Activated CD8-positive, alpha-beta memory T cell treated with anti-CD3 and anti-CD28 coated beads for 36 hours (primary cell): ENCODE measurements at regions not wholly inside any gene's neighbourhood (a gene's known extent, or its start where the extent isn't known, plus 50 kb on each side); places are given as distances from the start of the nearest gene placed in this dataset.
"Not testable (repeated sequence)": the region's sequence is repeated elsewhere in the genome, so short reads cannot be mapped to it uniquely, and the experiment has no call there.

Experiments
- CTCF ChIA-PET: fragments of 350-600 bp; sonication (Branson Sonifier 250); formaldehyde crosslinking; loops from one replicate; lab custom pipeline; 2021; ENCODE audit warnings: antibody characterized with exemption; lab: Charles Lee
- POLR2A ChIA-PET: fragments of 350-600 bp; sonication (Branson Sonifier 250); formaldehyde crosslinking; loops from one replicate; lab custom pipeline; 2021; ENCODE audit warnings: antibody characterized with exemption; lab: Charles Lee

DNA sequence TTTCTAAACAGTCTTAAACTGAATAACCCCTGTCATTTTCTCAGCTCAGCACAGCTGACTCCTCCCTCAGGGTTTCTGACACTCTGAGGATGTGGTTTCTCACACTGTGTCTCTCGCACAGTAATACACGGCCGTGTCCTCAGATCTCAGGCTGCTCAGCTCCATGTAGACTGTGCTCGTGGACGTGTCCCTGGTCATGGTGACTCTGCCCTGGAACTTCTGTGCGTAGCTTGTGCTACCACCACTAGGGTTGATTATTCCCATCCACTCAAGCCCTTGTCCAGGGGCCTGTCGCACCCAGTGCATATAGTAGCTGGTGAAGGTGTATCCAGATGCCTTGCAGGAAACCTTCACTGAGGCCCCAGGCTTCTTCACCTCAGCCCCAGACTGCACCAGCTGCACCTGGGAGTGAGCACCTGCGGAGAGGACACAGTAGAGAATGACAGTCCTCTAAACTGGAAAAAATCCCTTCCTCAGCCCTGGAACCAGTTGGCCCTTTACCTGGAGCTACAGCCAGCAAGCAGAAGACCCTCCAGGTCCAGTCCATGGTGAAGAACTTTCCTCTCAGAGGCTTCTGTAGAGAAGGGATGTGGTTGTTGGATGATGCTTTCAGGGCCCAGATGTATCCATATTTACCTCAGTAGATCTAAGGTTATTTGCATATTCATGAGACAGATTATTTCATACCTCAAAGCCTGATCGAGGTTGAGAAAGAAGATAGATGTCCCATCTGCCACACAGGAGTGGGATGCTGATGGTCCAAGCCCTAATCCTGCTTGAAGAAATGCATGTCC, 984.8 kb downstream of the TMEM121 start:
- POLR2A ChIA-PET = interaction anchor here (0.6 kb wide), 1 partner anchor 29 kb away, joined by 3 read pairs; no protein-coding TSS in a partner anchor
- CTCF ChIA-PET = interaction anchor here (0.8 to 2.6 kb wide), 5 partner anchors 21 to 94 kb away, joined by 3 to 11 read pairs (median 3); no protein-coding TSS in a partner anchor

DNA sequence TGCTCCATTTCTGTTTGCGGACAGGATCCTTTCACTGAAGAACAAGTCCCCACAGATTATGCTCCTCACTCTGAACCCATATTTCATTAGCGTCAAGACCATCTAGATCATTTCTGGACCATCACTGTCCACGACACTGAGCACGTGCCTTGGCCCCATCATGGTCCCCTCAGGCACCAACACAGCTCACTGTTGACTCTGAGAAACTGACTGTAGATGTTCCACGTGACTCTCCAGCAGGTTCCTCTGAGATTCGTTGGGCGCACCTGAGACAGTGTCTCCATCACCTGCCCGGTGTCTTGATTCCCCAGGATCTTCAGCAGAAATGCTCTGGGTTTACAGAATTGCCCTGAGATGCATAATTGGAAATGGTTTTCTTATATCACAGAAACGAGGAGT, 985.4 kb downstream of the TMEM121 start:
- ChIA-PET CTCF (interaction anchor here (0.8 to 1.3 kb wide), 2 partner anchors 21 to 75 kb away, joined by 3 to 4 read pairs; no protein-coding TSS in a partner anchor), POLR2A (no interaction called here)

- CTCF ChIA-PET = no interaction called here
- POLR2A ChIA-PET = no interaction called here
Observed at GRCh38 chr14:106513302-106513701, 986.9 kb downstream of the TMEM121 start.

DNA sequence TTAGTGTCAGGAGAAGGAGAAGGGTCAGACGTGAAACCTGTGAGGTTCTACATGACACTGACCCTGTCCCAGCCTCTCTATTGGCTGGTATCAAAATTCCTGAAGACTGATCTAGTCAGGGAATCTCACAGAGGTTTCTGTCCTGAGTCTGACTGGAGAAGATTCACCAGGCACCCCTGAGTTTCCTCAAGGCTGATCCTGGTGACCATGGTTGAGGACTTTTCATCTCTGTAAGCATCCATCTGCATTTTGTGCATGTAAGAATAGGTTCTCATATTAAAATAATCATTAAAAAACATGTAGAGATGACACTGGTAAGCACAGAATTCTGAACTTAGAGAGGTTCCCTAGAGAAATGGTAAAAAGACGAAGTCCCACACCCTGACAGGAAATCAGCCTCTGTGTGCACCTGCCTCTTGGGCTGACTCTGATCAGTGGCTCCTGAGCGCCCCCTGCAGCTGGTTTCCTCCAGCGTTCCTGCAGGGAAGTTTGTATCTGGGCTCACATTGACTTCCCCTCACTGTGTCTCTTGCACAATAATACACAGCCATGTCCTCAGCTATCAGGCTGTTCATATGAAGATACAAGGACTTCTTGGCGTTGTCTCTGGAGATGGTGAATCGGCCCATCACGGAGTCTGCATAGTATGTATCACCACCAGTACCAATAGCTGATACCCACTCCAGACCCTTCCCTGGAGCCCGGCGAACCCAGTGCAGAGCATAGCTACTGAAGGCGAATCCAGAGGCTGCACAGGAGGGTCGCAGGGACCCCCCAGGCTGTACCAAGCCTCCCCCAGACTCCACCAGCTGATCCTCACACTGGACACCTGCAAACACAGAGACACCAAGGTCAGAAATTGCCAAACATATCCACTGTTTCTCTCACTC, 991.9 kb downstream of the TMEM121 start:
- CTCF ChIA-PET = interaction anchor here (0.8 to 1.7 kb wide), 11 partner anchors 9 to 101 kb away, joined by 3 to 9 read pairs (median 4); no protein-coding TSS in a partner anchor
- POLR2A ChIA-PET = no interaction called here

GRCh38 chr14:106522118-106522517, 995.7 kb downstream of the TMEM121 start:
- CTCF ChIA-PET = interaction anchor here (1.0 kb wide), 1 partner anchor 214 kb away, joined by 3 read pairs; no protein-coding TSS in a partner anchor
- POLR2A ChIA-PET = not testable (repeated sequence)

- POLR2A ChIA-PET = no interaction called here
Observed at GRCh38 chr14:106522990-106523389, 996.6 kb downstream of the TMEM121 start.

DNA sequence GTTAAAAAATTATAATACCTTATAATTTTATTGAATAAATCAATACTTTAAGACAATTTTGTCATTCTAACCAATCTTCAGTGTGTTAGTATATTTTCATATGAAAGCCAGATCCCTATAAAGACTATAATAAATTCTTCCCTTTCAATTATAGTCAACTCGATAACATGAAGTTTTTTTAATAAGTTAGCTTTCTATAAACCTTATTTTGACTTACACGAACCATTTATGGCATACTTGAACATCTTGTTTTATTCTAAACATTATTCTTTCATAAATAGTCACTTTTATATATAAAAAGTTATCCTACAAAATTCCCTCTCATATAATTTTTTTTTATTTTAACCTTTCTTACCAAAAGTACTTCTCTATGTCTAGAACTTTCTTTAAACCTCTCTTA, 1002.3 kb downstream of the TMEM121 start:
- ChIA-PET POLR2A (interaction anchor here (0.6 kb wide), 1 partner anchor 22 kb away, joined by 3 read pairs; no protein-coding TSS in a partner anchor), CTCF (interaction anchor here (1.6 to 2.4 kb wide), 3 partner anchors 10 to 11 kb away, joined by 3 to 11 read pairs (median 5); no protein-coding TSS in a partner anchor)

More at GRCh38 chr14:106522990-106523389, 996.6 kb downstream of the TMEM121 start:
- CTCF ChIA-PET = no interaction called here

DNA sequence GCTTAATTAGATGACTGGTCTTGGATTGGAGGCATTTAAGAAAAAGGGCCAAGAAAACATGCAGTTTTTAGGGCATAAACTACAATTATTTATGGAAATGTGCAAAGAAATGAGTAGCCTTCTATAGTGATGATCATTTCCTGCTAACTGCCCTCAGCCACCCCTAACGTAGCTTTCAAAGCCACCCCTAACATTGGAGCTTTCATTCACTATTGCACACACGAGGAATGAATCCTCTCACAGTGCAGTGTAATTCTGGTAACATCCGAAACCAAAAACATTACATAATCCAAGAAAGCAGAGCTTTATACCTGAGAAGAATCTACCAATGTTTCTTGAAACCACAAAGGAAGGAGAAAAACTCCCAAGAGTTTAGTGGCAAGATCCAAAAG, 1003.6 kb downstream of the TMEM121 start:
- ChIA-PET POLR2A (no interaction called here), CTCF (interaction anchor here (0.9 to 2.4 kb wide), 8 partner anchors 9 to 112 kb away, joined by 3 to 11 read pairs (median 4); no protein-coding TSS in a partner anchor)

- ChIA-PET CTCF (interaction anchor here (0.6 to 2.4 kb wide), 12 partner anchors 8 to 1716 kb away, joined by 3 to 11 read pairs (median 4); no protein-coding TSS in a partner anchor), POLR2A (no interaction called here)
Observed at GRCh38 chr14:106530423-106531107, 1004.2 kb downstream of the TMEM121 start.

GRCh38 chr14:106537597-106537996, 1011.2 kb downstream of the TMEM121 start:
- CTCF ChIA-PET = interaction anchor here (1.9 to 2.6 kb wide), 2 partner anchors 8 to 120 kb away, joined by 7 to 11 read pairs; no protein-coding TSS in a partner anchor
- POLR2A ChIA-PET = not testable (repeated sequence)

DNA sequence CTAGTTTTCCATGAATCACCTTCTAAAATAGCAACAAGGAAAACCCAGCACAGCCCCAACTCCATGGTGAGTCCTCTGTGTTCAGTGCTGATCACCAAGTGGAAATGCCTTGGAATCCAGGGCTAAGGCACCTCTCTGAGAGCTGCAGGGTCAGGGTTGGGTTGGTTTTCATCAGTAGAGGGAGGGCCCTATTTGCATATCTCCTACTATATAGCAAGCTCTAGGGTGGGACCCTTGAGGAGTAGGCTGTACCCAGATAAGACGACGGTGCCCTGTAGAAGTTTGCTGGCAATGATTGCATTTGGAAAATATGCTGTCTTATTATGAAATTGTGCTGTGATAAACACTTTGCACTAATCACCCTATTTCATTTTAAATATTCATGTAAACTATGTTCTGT, 1011.8 kb downstream of the TMEM121 start:
- CTCF ChIA-PET = interaction anchor here (0.9 to 2.7 kb wide), 4 partner anchors 9 to 120 kb away, joined by 3 to 11 read pairs (median 8); no protein-coding TSS in a partner anchor
- POLR2A ChIA-PET = no interaction called here

- POLR2A ChIA-PET = no interaction called here
- CTCF ChIA-PET = no interaction called here
Observed at GRCh38 chr14:106547735-106548434, 1021.5 kb downstream of the TMEM121 start.

DNA sequence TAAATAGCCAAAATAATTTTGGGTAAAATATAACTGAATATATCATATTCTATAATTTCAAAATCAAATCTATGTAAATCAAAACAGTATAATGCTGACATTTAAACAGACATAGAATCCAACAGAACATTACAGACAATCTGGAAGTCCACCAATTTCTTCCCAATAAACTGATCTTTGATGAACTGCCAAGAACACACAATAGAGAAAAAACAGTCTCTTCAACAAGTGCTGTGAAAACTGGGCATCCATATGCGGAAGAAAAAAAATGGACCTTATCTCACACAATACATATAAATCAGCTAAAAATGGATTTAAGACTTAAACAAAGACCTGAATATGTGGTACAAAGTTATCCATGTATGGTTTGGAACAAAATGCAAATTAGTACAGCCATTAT, 1022.7 kb downstream of the TMEM121 start:
- ChIA-PET POLR2A (no interaction called here), CTCF (no interaction called here)

DNA sequence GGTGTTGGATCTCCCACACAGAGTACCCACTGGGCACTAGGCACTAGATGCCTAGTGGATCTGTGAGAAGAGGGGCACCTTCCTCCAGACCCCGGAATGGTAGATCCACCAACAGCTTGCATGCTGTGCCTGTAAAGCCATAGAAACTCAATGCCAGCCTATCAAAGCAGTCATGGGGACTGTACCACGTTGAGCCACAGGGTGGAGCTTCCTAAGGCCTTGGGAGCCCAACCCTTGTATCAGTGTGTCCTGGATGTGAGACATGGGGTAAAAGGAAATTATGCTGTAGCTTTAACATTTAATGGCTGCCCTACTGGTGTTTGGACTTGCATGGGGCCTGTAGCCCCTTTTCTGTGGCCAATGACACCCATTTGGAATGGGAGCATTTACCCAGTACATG, 1024.9 kb downstream of the TMEM121 start:
- ChIA-PET CTCF (no interaction called here), POLR2A (no interaction called here)

DNA sequence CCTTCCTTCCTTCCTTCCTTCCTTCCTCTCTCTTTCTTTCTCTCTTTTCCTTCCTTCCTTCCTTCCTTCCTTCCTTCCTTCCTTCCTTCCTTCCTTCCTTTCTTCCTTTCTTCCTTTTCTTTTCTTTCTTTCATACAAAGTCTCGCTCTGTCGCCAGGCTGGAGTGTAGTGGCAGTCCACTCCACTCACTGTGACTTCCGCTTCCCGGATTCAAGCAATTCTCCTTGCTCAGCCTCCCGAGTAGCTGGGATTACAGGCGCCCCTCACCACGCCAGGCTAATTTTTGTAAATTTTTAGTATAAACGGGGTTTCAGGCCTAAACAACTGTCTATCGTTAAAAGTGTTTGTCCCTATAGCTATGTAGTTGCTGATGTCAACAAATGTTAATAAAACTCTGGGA, 1029.8 kb downstream of the TMEM121 start:
- CTCF ChIA-PET = interaction anchor here (0.9 to 1.6 kb wide), 3 partner anchors 12 to 16 kb away, joined by 4 to 5 read pairs (median 4); no protein-coding TSS in a partner anchor
- POLR2A ChIA-PET = not testable (repeated sequence)

GRCh38 chr14:106556665-106557289, 1030.4 kb downstream of the TMEM121 start:
- ChIA-PET CTCF (interaction anchor here (0.9 to 1.7 kb wide), 6 partner anchors 13 to 39 kb away, joined by 3 to 5 read pairs (median 4); no protein-coding TSS in a partner anchor), POLR2A (no interaction called here)

DNA sequence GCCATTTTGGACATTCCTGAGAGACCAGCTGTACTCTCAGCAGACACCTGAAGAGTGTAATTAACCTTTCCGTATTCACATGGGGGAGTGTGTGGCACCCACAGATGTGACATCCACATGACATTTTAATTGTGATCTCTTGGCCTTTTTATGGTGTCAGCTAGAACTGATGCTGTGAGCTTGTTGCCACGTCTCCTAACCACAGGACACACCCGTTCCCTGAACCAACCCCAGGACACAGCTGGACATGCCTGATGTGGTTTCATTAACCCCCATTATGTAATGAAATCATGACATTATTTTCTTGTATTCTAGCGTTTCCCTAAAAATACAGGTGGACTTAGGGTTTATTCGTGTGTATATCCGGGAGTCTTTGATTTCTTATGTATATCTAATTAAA, 1036.1 kb downstream of the TMEM121 start:
- CTCF ChIA-PET = no interaction called here

More for the DNA sequence above, 1036.1 kb downstream of the TMEM121 start:
- POLR2A ChIA-PET = no interaction called here
